ENCODE measurements at regions not wholly inside any gene's neighbourhood (a gene's known extent, or its start where the extent isn't known, plus 50 kb on each side); places are given as distances from the start of the nearest gene placed in this dataset.

DNA sequence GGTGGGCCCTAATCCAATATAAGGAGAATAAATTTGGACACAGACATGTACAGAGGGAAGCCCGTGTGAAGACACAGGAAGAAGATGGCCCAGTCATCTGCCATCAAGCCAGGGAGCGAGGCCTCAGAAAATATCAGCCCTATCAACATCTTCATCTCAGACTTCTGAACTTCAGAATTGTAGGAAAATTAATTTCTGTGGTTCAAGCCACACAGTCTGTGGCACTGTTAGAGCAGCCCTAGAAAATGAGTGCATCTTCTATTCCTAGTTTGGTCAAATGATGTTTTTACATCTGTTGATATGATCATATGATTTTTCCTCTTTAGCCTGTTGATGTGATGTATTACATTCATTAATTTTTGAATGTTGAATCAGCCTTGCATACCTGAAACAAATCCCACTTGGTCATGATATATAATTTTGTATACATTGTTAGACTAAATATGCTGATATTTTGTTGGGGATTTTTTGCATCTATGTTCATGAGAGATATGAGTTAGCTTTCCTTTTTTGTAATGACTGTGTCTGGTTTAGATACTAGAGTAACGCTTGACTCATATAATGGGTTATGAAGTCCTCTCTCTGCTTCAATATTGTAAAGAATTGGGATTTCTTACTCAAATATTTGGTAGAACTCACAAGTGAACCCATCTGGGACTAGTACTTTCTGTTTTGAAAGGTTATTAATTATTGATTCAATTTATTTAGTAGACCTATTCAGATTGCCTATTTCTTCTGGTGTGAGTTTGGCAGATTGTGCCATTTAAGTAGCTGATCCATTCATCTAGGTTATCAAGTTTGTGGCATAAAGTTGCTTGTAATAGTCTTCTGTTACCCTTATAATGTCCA is 451.4 kb downstream of the EIPR1 start:
- TF ChIP-seq POLR2A (IDR thresholded peaks at IDR 0.05) = no peak
- TF ChIP-seq, protein P1, sequence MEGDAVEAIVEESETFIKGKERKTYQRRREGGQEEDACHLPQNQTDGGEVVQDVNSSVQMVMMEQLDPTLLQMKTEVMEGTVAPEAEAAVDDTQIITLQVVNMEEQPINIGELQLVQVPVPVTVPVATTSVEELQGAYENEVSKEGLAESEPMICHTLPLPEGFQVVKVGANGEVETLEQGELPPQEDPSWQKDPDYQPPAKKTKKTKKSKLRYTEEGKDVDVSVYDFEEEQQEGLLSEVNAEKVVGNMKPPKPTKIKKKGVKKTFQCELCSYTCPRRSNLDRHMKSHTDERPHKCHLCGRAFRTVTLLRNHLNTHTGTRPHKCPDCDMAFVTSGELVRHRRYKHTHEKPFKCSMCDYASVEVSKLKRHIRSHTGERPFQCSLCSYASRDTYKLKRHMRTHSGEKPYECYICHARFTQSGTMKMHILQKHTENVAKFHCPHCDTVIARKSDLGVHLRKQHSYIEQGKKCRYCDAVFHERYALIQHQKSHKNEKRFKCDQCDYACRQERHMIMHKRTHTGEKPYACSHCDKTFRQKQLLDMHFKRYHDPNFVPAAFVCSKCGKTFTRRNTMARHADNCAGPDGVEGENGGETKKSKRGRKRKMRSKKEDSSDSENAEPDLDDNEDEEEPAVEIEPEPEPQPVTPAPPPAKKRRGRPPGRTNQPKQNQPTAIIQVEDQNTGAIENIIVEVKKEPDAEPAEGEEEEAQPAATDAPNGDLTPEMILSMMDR (IDR thresholded peaks at IDR 0.05 in 4 of 5, conservative IDR thresholded peaks at IDR 0.05 in 1 of 5) = no peak

All from gastrocnemius medialis (tissue), 4 donors.